SK-N-SH treated with all-trans-retinoic acid at 6 μM for 48 hours (cell line): ENCODE measurements at regions not wholly inside any gene's neighbourhood (a gene's known extent, or its start where the extent isn't known, plus 50 kb on each side); places are given as distances from the start of the nearest gene placed in this dataset.

Experiments
- ARNTL ChIP-seq: fragments of 450-650 bp; formaldehyde crosslinking; IDR thresholded peaks from 2 replicates; pipeline ENCODE4 v1.5.0; 2020; ENCODE audit warnings: low read depth, mild to moderate bottlenecking, moderate library complexity, borderline replicate concordance
- CSDC2 ChIP-seq: fragments of 250-450 bp; sonication (Bioruptor Pico); IDR thresholded peaks from 2 replicates; pipeline ENCODE4 v1.5.0; 2020; ENCODE audit warnings: mild to moderate bottlenecking, moderate library complexity
- GLIS3 ChIP-seq: fragments of 250-450 bp; sonication (Bioruptor Pico); IDR thresholded peaks from 2 replicates; pipeline ENCODE4 v1.5.0; 2020; ENCODE audit warnings: mild to moderate bottlenecking, moderate library complexity
- ISL1 ChIP-seq: fragments of 250-450 bp; sonication (Bioruptor Pico); IDR thresholded peaks from 2 replicates; pipeline ENCODE4 v2.1.2; 2022; ENCODE audit warnings: mild to moderate bottlenecking, moderate library complexity
- PATZ1 ChIP-seq: fragments of 250-450 bp; sonication (Bioruptor Pico); IDR thresholded peaks from 2 replicates; pipeline ENCODE4 v1.8.0; 2020; ENCODE audit warnings: mild to moderate bottlenecking, moderate library complexity, borderline replicate concordance
- PPARA ChIP-seq: fragments of 250-450 bp; sonication (Bioruptor Pico); IDR thresholded peaks from 2 replicates; pipeline ENCODE4 v1.5.0; 2020; ENCODE audit warnings: mild to moderate bottlenecking, borderline replicate concordance
- SNAI2 ChIP-seq: fragments of 250-450 bp; sonication (Bioruptor Pico); IDR thresholded peaks from 2 replicates; pipeline ENCODE4 v1.5.0; 2020; ENCODE audit warnings: mild to moderate bottlenecking, moderate library complexity
- TOX ChIP-seq: fragments of 250-450 bp; sonication (Bioruptor Pico); IDR thresholded peaks from 2 replicates; pipeline ENCODE4 v1.8.0; 2021; ENCODE audit warnings: mild to moderate bottlenecking, moderate library complexity, borderline replicate concordance
- TSHZ2 ChIP-seq: fragments of 250-450 bp; sonication (Bioruptor Pico); IDR thresholded peaks from 2 replicates; pipeline ENCODE4 v1.5.0; 2020; ENCODE audit warnings: mild to moderate bottlenecking, moderate library complexity
- ZFP30 ChIP-seq: fragments of 450-650 bp; formaldehyde crosslinking; IDR thresholded peaks from 2 replicates; pipeline ENCODE4 v1.5.0; 2022; ENCODE audit warnings: mild to moderate bottlenecking, moderate library complexity
- ZNF565 ChIP-seq: fragments of 450-650 bp; formaldehyde crosslinking; conservative IDR thresholded peaks from 2 replicates; pipeline ENCODE4 v1.5.0; 2020; ENCODE audit warnings: low read depth, mild to moderate bottlenecking, moderate library complexity
- ZNF70 ChIP-seq: fragments of 450-650 bp; formaldehyde crosslinking; IDR thresholded peaks from 2 replicates; pipeline ENCODE4 v1.5.0; 2020; ENCODE audit warnings: mild to moderate bottlenecking, moderate library complexity

GRCh38 chr7:52569151-52569550, 466.3 kb upstream of the POM121L12 start:
- TF ChIP-seq ISL1 (CRISPR knock-in tag) (no peak), TOX (CRISPR knock-in tag) (no peak), CSDC2 (CRISPR knock-in tag) (no peak), TSHZ2 (no peak), ZNF565 (CRISPR knock-in tag) (no peak), SNAI2 (CRISPR knock-in tag) (no peak), ZFP30 (CRISPR knock-in tag) (no peak), ZNF70 (CRISPR knock-in tag) (no peak), ARNTL (CRISPR knock-in tag) (no peak), PPARA (CRISPR knock-in tag) (no peak), GLIS3 (CRISPR knock-in tag) (no peak), PATZ1 (CRISPR knock-in tag) (no peak)
